Kidney (tissue), 13 donors: ENCODE measurements at regions not wholly inside any gene's neighbourhood (a gene's known extent, or its start where the extent isn't known, plus 50 kb on each side); places are given as distances from the start of the nearest gene placed in this dataset.
A peak's percentile ranks its signal among the peaks of the same experiment; 100 is the strongest.

Experiments used
- DNase-seq, 5 donors: peaks; one replicate each; pipeline ENCODE4 v3.0.0-alpha.2; 2013 to 2020
- FAIRE-seq: peaks from 2 replicates; lab custom pipeline; 2012; peaks lifted over from hg19 to GRCh38; lab: Jason Lieb, UNC
- H3K27ac ChIP-seq, 2 donors: one replicate each; pipeline ENCODE4 v1.7.0; 2013; ENCODE audit warnings: low read depth in 2 of 2, low read length in 2 of 2, inconsistent platforms in 1 of 2
- H3K27me3 ChIP-seq: one replicate; pipeline ENCODE4 v1.7.1; 2013; ENCODE audit warnings: low read length, inconsistent platforms; ENCODE audit not compliant: control insufficient read depth, insufficient read depth
- H3K36me3 ChIP-seq, 3 donors: one replicate each; pipeline versions ENCODE4 v1.7.0 to v1.7.1; 2013; ENCODE audit warnings: low read length in 3 of 3, control low read depth in 1 of 3, inconsistent platforms in 1 of 3; ENCODE audit not compliant: insufficient read depth in 3 of 3, control insufficient read depth in 2 of 3
- H3K4me1 ChIP-seq, 3 donors: one replicate each; pipeline versions ENCODE4 v1.7.0 to v1.7.1; 2013; ENCODE audit warnings: low read length in 3 of 3, inconsistent platforms in 1 of 3, low read depth in 1 of 3; ENCODE audit not compliant: control insufficient read depth in 2 of 3, insufficient read depth in 2 of 3
- H3K4me3 ChIP-seq, 3 donors: one replicate each; pipeline versions ENCODE4 v1.7.0 to v1.8.1; 2013; ENCODE audit warnings: low read length in 3 of 3, control low read depth in 1 of 3, inconsistent platforms in 1 of 3
- H3K9ac ChIP-seq, 3 donors: one replicate each; pipeline versions ENCODE4 v1.7.0 to v1.7.1; 2013; ENCODE audit warnings: low read length in 3 of 3, control low read depth in 1 of 3, inconsistent platforms in 1 of 3
- H3K9me3 ChIP-seq, 3 donors: one replicate each; pipeline versions ENCODE4 v1.7.0 to v1.7.1; 2013; ENCODE audit warnings: low read length in 3 of 3, control low read depth in 1 of 3, inconsistent platforms in 1 of 3; ENCODE audit not compliant: control insufficient read depth in 2 of 3, insufficient read depth in 1 of 3
- intact Hi-C: fragments of 100-400 bp; cut with DNase I; formaldehyde crosslinking; loops from one replicate; pipeline ENCODE4 v1.11.1; 2022
- TF ChIP-seq, protein P1 (sequence below): IDR thresholded peaks from 3 replicates; pipeline ENCODE4 v1.5.1; 2012; ENCODE audit warnings: mild to moderate bottlenecking, moderate library complexity, borderline replicate concordance; ENCODE audit not compliant: insufficient read depth; ENCODE audit errors: extremely low read depth
- donor health status: control.
- donor health status: control.
- donor health status: control.
- donor health status: control.
- donor health status: control.
- donor health status: DM: yes; HTN: yes; CAD: no.
- donor health status: Normal renal cell carcinoma (clear cell type).

DNA sequence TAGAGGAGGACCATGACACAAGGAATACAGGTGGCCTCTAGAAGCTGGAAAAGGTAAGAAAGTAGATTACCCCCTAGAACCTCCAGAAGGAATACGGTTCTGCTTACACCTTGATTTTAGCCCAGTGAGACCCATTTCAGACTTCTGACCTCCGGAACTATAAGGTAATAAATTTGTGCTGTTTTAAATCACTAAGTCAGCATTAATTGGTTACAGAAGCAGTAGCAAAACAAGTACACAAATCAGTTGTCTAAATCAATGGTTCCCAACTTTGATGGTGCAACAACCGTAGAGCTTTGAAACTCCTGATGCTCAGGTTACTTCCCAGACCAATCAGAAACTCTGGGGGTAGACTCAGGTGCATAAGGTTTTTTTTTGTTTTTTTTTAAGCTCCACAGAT is 113.6 kb downstream of the RTL9 start:
- H3K9ac ChIP-seq: no peak overlapping the region
- H3K9me3 ChIP-seq: no peaks in the 10 kb centered on the region
- H3K27ac ChIP-seq: no peak overlapping the region
- FAIRE-seq: no peak
- no peaks in the 10 kb centered on the region for H3K36me3 ChIP-seq
- H3K27me3 ChIP-seq: no peaks in the 10 kb centered on the region
- TF ChIP-seq, protein P1, sequence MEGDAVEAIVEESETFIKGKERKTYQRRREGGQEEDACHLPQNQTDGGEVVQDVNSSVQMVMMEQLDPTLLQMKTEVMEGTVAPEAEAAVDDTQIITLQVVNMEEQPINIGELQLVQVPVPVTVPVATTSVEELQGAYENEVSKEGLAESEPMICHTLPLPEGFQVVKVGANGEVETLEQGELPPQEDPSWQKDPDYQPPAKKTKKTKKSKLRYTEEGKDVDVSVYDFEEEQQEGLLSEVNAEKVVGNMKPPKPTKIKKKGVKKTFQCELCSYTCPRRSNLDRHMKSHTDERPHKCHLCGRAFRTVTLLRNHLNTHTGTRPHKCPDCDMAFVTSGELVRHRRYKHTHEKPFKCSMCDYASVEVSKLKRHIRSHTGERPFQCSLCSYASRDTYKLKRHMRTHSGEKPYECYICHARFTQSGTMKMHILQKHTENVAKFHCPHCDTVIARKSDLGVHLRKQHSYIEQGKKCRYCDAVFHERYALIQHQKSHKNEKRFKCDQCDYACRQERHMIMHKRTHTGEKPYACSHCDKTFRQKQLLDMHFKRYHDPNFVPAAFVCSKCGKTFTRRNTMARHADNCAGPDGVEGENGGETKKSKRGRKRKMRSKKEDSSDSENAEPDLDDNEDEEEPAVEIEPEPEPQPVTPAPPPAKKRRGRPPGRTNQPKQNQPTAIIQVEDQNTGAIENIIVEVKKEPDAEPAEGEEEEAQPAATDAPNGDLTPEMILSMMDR: no peak
- H3K4me3 ChIP-seq: no peak overlapping the region
- DNase-seq: no peak
- H3K4me1 ChIP-seq: no peaks in the 10 kb centered on the region
- intact Hi-C loops: no loop called here

DNA sequence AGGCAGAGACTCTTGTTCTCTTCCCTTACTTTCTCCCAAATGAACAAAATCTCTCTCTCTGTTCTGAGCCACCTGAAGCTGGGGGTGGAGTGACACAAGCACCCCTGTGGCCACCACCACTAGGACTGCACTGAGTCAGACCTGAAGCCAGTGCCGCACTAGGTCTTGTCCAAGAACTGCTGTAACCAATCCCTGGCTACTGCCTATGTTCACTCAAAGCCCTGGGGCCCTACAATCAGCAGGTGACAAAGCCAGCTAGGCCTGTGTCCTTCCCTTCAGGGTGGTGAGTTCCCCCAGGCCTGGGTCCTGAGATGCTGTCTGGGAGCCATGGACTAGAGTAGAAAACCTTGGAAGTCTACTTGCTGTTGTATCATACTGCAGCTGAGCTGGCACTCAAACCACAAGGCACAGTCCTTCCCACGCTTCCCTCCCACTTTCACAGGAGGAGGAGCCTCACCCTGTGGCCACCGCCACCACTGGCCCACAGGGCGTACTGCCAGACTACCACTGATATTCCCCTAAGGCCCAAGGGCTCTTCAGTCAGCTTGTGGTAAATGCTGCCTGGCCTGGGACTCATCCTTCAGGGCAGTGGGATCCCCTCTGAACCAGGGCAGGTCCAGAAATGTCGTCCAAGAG is 119.1 kb downstream of the RTL9 start:
- Histone ChIP-seq H3K36me3 (no peaks in the 10 kb centered on the region), H3K4me1 (no peaks in the 10 kb centered on the region), H3K27ac (no peak overlapping the region), H3K27me3 (no peaks in the 10 kb centered on the region), H3K4me3 (no peak overlapping the region), H3K9ac (no peak overlapping the region), H3K9me3 (no peaks in the 10 kb centered on the region)
- TF ChIP-seq, protein P1: no peak
- intact Hi-C loops: no loop called here
- DNase-seq: peak in 1 of 5 donors; percentile 34
- no peak for FAIRE-seq

DNA sequence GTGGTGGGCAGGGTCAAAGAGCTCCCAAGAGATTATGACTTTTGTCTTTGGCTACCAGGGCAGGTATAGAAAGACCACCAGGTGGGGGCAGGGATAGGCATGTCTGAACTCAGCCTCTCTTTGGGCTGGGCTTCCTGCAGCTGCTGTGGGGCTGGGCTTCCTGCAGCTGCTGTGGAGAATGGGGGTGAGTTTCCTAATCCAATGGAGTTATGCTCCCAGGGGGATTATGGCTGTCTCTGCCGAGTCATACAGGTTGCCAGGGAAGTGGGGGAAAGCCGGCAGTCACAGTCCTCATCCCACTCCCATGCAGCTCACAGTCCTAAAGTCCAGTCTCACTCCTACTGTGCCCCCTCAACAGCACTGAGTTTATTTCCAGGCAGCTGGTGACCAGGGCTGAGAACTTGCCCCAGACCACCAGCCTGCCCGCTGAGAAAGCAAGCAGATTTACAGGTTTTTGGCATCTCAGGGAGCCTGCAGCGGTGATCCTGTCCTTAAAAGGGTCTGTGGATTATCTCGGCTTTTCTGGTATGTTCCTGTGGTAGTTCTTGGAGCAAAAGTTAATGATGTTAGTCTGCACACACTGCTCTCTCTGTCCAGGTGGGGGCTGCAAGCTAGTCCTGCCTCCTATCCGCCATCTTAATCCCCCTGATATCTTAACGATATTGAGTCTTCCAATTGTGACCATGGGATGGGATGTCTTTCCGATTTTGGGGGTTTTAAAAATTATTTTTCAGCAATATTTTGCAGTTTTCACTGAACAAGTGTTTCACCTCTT is 133.4 kb downstream of the RTL9 start:
- Histone ChIP-seq H3K4me1 (no peaks in the 10 kb centered on the region), H3K27ac (no peak overlapping the region), H3K36me3 (no peaks in the 10 kb centered on the region), H3K27me3 (no peaks in the 10 kb centered on the region), H3K9ac (no peak overlapping the region), H3K4me3 (no peak overlapping the region), H3K9me3 (no peaks in the 10 kb centered on the region)
- FAIRE-seq (no peak), DNase-seq (no peak)
- intact Hi-C loops: no loop called here
- TF ChIP-seq, protein P1: no peak
